ENCODE measurements at regions not wholly inside any gene's neighbourhood (a gene's known extent, or its start where the extent isn't known, plus 50 kb on each side); places are given as distances from the start of the nearest gene placed in this dataset.
A peak's percentile ranks its signal among the peaks of the same experiment; 100 is the strongest.
"Not testable (repeated sequence)": the region's sequence is repeated elsewhere in the genome, so short reads cannot be mapped to it uniquely, and the experiment has no call there.

DNA sequence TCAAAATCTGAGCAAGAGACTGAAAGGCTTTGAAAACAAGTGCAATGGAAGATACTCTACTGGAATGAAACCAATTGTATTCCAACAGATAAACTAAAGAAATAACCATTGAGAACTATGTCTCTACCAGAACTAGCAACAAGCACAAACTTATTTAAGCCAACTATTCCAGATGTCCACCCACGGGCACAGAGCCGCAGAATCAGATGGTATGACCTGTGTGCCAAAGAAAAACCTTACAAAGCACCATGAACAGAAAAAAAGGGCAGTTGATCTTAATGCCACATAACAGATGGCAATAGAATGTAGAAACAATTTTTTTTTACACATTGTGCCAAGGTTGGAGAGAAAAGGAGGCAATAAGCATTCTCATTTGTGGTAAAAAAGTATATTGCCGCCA is 269.3 kb upstream of the ADGRL3 start:
- DNase-seq: no peak

DNA sequence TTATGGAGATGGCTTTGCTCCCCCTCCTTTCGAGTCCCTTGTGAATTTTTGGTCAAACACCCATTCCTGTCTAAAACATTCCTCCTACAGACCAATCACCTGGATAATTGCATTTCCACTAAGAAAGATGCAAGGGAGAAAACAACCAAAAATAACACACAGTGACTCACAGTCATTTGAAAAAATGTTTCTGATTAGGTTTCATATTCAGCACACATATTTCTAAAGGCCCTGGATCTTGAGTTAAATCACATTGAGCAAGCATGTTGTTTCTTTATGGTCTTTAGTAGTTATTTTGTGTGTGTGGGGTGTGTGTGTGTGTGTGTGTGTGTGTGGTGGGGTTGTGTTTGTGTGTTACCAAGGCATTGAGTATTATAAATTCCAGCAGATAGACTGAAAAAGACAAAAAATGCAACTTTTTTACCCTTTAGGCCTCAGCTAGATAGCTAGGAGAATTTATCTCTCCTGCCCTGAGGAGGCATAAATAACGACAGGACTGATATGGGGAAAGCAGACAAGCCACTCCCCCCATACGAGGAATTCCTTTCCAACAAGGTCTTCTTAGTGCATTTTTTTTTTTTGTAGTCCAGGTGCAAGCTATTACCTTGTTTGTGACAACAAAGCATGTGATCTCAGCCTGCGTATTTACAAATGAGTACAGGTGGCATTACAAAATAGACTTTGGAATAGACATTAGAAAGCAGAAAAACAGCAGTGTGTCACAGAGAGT is 265.4 kb upstream of the ADGRL3 start:
- no peak for DNase-seq

DNA sequence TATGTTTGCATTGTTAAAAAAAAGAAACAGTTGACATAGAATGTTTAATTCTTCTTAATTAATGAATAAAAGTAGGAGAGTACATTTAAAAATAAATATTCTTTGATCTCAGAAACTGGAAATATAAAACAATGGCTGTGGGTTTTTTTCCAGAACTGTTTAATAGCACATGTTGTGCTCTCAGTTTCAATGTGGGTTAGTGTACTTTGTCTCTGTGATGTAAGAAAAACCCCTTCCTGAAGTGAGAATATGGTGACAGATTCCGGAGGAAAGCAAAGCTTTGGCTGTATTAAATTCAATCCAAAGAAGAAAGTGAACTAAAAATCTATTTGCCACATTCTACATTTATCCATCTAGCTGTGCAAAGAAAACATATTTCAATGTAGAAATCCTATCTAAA is 261.9 kb upstream of the ADGRL3 start:
- DNase-seq: no peak

DNA sequence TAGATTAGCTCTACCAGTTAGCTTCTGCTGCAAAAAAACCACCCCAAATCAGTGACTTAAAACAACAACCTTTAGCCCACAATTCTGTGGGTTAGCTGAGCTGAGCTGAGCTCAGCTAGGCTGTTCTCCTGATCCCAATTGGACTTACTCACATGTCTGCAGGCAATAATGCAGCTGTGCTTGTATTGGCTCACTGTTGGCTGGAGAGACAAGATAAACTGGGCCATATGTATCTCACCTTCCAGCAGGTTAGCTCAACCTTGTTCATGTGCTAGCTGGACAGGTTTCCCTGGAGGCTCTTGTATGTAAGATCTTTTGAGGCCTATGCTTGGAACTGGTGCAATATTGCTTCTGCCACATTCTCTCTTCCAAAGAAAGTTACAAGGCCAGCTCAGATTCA is 261.5 kb upstream of the ADGRL3 start:
- no peak for DNase-seq

DNA sequence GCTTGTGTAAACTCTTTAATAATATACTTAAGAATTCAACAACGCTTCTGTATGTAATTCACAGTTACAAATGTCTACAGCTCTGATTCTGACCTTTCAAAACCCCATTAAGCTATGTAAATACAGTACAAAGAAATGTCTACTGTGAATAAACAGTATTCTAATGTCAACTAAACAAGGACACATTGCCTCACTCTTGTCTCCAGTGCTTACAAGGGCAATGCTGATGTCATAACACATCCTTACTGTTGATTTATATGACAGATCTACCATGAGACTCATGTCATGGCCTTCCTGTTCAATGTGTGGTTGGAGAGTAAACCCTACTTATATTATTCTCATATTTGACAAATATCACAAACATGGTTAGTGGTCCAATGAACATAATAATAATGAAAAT is 256.1 kb upstream of the ADGRL3 start:
- DNase-seq: no peak

DNA sequence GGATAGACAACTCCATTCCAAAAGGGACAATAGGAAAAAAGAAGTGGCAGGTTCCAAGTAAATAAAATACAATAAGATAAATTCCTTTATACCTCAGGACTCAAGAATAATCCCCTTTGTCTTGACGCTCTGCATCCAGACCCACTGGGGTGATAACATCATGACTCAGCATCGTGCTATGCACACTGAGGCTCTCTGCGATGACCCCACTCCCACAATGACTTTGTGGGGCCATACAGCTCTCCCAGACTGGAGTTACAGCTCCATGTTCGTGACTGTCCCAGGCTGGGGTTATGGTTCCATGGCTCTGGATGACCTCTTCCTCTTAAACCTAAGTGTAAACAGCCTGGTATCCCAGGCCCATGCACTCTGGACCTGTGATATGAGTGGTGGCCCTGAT is 254.5 kb upstream of the ADGRL3 start:
- no peak for DNase-seq

DNA sequence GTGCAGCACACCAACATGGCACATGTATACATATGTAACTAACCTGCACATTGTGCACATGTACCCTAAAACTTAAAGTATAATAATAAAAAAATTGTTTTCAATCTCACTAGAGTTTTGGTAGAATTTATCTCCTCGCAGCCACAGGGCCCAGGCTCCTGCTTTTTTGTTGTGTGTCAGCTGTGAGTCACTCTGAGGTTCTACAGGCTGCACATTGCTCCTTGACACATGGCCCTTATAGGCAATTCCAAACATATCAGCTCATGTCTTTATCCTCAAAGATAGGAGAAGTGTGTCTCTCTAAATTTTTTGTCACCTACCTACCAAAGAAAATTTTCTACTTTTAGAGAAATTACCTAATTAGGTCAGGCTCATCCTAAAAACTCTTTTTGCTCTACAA is 252.1 kb upstream of the ADGRL3 start:
- DNase-seq: no peak

DNA sequence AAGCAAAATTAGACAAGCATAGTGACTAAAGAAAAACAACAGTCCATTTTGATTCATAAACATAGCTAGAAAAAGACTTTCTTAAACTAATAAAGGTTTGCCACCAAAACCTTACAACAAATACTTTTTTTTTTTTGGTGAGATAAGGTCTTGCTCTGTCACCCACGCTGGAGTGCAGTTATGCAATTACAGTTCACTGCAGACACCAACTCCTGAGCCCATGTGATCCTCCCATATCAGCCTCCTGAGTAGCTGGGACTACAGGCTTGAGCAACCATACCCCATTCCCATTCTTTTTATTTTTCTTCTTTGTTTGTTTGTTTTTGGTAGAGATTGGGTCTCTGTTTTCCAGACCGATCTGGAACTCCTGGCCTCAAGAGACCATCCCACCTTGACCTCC is 247.2 kb upstream of the ADGRL3 start:
- DNase-seq: no peak

DNA sequence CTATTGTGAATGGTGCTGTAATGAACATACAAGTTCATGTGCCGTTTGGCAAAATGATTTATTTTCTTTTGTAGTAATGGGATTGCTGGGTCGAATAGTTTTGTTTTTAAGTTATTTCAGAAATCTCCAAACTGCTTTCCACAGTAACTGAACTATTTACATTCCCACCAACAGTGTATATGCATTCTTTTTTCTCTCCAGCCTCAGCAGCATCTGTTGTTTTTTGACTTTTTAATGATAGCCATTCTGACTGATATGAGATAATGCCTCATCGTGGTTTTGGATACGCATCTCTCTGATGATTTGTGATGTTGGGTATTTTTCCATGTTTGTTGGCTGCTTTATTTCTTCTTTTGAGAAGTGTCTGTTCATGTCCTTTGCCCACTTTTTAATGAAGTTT is 246.3 kb upstream of the ADGRL3 start:
- no peak for DNase-seq

DNA sequence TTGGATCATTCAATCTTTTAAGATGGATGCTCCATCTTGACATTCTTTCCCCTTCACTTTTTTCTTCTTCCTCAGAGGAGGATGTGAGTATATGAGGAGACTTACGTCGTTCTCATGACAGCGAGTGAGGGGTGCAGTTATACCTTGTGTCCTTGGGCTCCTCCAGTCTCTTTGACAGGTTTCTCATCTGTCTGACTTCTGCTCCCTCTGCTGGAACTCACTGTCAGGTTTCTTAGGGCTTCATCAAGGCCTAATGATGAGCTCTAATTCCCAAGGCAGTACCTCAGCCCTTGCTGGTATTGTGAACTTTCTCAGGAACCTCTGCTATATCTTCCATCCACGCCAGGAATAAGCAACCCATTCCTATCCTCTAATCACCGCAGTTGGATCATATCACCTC is 237.8 kb upstream of the ADGRL3 start:
- DNase-seq: no peak

DNA sequence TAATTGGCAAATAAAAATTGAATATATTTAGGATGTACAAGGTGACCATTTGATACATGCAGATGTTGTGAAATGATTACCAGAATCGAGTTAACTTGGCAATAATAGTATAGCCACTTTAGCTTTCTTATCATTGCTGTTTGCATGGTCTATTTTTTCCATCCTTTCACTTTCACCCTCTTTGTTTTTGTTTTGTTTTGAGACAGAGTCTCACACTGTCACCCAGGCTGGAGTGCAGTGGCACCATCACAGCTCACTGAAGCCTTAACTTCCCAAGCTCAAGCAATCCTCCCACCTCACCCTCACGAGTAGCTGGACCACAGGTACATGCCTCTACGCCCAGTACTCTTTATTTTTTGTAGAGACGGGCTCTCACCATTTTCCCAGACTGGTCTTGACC is 218.6 kb upstream of the ADGRL3 start:
- no peak for DNase-seq

DNA sequence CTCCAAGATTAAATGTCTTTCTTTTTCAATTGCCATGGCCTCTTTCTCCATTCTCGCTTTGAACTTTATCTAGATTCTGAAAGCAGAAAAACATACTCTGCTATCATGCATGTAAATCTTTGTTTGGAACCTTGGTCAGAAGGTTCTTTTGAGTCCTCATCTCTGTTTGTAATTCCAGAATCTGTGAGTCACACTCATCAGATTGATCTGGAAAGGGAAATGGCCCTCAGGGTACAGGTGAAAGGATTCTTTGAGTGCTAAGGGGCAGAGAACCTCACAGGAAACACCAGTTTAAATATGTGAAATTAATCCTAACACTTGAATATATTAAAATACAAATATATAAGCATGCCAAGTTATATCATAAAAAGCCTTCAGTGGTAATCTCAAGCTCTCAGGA is 211.0 kb upstream of the ADGRL3 start:
- DNase-seq: no peak

DNA sequence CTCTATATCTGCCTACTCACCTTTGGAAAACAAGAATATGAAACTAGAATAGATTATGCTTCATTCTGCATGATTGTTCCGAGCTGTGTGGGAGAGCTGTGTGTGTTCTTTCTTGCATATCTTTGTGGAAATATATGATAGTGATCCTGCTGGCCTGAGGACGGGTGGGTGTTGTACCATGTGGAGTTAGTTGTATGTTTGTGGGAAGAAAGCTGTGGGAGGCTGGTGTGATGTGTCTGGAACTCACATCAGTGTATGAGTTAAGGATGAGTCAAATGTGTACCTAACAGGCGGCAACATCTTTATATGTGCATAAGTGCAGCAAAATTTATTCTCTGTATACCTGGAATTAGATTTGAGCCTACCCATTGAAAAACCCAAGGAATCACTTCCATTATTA is 208.1 kb upstream of the ADGRL3 start:
- peak in 1 of 2 donors; percentile 30 for DNase-seq

DNA sequence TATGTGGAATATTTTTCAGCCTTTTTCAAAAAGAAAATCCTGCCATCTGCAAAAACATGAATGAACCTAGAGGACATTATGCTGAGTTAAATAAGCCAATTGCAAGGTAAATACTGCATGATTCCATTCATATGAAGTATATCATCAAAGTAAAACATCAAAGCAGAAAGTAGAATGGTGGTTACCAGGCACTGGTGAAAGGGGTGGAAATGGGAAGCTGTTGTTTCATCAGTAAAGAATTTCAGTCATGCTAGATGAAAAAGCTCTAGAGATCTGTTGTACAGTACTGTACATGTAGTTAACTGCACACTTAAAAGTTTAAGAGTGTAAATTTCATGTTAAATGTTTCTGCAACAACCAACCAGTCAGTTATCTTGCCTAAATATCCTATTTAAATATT is 196.8 kb upstream of the ADGRL3 start:
- no peak for DNase-seq

DNA sequence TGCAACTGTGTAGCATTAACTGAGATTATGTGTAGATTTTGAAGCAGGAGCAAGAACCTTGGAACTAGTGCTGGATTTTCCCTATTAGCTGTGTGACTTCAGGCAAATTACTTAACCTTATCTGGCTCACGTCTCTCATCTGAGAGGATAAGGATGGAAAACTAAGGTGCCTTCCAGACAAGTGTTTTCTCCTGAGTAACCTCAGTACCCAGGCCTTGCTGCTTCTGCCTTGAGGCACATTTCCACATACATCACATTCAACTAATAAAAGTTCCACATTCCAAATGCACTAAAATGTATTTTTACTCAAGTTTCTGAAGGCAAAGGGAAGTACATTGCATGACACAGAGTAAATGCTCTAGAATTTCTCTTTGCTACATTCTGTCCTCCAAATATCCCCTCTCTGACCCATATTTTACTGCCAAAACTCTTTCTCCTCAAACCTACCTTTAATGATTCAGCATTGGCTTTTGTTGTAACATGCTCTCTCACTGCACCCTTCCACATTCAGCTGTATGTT is 195.4 kb upstream of the ADGRL3 start:
- no peak for DNase-seq

DNA sequence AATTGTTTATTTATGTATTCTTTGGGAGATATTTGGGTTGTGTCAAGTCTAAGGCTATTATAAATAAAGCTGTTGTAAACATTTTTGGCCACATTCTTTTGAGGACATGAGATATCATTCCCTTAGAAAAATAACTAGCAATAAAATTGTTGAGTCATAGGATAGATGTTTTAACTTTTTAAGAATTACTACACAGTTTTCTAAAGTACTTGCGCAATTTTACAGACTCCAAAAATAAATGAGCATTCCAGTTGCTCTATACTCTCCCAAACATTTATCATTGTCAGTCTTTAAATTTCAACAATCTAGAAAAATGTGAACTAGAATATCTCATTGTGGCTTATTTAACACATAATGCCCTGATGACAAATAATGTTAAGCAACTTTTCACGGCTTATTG is 189.1 kb upstream of the ADGRL3 start:
- no peak for DNase-seq

DNA sequence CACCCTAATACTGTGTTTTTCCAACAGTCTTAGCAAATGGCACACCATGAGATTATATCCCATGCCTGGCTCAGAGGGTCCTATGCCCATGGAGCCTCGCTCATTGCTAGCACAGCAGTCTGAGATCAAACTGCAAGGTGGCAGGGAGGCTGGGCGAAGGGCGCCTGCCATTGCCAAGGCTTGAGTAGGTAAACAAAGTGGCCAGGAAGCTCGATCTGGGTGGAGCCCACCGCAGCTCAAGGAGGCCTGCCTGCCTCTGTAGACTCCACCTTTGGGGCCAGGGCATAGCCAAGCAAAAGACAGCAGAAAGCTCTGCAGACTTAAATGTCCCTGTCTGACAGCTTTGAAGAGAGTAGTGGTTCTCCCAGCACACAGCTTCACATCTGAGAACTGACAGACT is 188.2 kb upstream of the ADGRL3 start:
- DNase-seq: not testable (repeated sequence)

DNA sequence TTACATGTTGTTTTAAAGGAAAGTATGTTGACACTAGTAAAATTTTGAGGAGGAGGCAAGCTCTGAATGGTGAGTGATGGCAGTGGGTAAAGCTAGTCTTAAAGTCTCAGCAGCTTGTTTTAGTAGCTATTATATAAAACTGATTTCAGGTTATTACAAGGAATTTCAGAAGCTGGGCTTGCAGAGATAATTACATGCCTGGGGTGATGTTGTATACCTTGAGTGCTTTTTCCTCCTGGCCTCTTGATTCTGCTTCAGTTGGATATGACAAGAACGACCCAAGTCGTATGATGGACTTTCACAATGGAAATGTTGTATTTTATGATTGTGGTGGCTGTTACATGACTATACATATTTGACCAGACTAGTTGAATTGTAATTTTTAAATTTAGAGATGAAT is 175.5 kb upstream of the ADGRL3 start:
- DNase-seq: no peak

DNA sequence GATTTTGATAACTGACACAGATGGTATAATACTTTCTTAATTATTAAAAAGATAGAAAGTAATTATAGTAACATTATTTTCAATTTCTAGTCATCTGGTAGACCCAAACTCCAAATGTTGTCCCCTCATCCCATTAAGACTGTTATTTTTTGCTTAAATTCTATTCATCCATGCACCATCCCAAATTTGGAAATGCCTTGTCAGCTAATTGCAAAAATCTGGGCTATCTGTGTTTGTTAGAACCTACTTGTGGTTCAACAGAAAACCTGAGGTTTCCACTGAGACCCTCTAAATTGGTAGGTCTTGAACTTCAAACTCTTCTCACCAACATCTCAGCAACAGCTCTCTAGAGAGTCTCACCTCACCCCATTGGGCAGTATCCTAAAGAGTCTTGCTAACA is 172.2 kb upstream of the ADGRL3 start:
- DNase-seq: no peak

DNA sequence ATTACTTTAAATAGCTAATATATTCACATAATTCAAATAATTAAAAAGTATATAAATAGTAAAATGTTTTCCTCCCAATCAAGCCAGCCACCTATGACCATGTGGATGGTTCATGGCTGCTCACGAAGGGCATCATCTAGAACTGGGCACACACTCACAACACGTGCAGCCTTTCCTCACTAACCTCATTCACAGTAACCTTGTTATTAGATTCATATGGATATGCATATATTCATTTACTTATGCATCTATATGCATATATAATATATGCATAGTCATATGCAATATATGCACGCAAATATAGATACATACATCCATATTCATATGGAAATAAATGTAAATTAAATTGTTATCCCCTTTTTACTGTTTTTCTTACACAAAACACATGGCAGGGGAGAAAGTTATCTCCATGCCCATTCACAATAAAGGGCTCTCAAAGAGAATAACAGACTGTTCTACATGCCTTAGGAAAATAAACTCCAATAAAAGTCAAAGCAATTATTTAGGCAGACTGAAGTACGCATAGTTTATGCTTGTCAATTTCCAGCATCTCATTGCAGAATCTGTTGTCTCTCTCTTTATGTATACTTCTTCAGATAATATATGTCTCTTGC is 163.9 kb upstream of the ADGRL3 start:
- DNase-seq: no peak

DNA sequence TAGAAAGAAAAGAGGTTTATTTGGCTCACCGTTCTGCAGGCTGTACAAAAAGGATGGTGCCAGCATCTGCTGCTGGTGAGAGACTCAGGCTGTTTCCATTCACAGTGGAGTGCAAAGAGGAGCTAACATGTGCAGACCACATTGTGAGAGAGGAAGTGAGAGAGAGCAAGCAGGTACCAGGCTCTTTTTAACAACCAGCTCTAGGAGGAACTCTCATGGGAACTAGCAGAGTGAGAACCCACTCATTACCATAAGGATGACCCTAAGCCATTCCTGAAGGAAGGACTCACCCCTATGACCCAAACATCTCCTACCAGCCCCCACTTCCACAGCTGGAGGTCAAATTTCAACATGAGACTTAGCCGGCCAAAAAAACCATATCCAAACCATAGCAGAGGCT is 158.6 kb upstream of the ADGRL3 start:
- no peak for DNase-seq

DNA sequence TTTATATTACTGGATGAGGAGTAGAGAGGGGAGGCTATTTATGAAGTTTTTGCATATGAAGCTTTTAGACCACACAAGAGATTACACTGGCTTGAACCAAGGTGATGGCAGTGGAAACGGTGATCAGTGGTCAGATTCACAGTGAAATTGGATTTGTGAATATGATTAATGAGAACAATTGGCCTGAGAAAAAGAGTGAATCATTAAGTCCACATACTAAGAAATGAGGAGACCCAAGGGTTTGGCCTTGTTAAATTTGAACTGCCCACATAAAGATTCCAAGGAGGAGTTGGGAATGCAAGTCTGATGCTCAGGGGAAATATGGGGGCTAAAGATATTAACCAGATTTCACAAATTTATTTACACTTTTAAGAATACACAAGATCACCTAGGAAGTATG is 155.3 kb upstream of the ADGRL3 start:
- DNase-seq: no peak

DNA sequence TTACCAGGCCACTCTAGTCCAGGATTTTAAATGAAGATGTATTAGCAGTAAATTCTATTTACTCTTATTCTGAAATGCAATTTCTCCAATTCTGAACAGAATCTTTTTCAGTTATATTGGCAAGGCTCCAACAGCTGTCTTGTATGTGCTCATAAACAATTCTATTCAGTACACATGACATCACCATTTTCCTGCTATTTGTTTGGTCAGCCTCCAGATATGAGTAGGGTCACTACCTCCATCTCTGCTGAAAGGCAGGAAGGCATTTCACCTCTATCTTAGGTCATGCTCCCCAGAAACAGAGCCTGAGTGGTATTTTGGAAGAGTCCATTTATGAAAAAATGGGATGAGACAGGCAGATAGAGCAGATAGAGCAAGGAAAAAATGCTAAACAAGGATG is 151.1 kb upstream of the ADGRL3 start:
- no peak for DNase-seq

DNA sequence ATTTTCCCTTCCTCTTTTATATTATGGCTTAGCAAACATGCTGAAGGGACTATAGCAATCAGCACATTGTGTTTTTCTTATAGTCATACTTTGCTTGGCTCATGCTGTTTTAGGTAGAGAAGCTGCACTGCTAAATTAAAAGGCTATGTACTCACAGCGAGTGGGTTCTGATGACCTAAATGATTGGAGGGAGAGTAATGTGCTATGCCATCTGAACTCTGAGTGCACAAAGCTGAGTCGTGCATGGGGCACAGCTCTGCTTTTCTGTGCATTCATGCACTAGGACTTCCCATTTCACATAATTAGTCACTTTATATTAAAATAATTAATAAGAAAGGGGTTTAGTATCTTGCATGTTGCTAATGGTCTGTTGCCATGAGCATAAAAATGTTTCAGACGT is 132.7 kb upstream of the ADGRL3 start:
- no peak for DNase-seq

DNA sequence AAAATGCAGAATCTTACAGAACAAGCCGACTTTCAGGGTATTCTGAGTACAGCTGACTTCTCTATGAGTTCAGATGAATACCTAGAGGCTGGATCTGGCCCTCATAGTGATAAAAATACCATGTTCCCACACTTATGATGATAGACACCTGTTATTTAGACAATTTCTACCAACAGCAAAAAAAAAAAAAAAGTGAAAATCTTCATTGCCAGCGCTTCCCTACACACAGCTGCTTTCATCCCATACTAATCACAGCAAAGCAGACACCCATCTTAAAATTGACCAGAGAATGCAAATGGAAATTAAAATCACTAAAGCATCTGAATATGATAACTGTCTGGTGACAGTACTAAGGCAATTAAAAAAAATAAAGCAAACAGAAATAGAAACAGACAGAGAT is 132.1 kb upstream of the ADGRL3 start:
- no peak for DNase-seq
